RWPE1 (cell line): ENCODE measurements at regions not wholly inside any gene's neighbourhood (a gene's known extent, or its start where the extent isn't known, plus 50 kb on each side); places are given as distances from the start of the nearest gene placed in this dataset.
A peak's percentile ranks its signal among the peaks of the same experiment; 100 is the strongest.

Experiments used
- CTCF ChIA-PET: fragments of 350-600 bp; sonication (Branson Sonifier 250); formaldehyde crosslinking; extraction: SDS; loops from one replicate; lab custom pipeline; 2021; lab: Yijun Ruan, JAX
- POLR2A ChIA-PET: fragments of 400-600 bp; formaldehyde crosslinking; extraction: SDS; loops from one replicate; lab custom pipeline; 2020; ENCODE audit warnings: antibody characterized with exemption; ENCODE audit not compliant: low non-redundant PET; lab: Yijun Ruan, JAX
- DNase-seq: peaks from one replicate; pipeline ENCODE4 v3.0.0; 2012; ENCODE audit warnings: low spot score
- H3K27ac ChIP-seq: fragments of 450-650 bp; 2 replicates; pipeline ENCODE4 v1.5.1; 2017
- TF ChIP-seq, protein P1 (sequence below): fragments of 450-650 bp; conservative IDR thresholded peaks from 2 replicates; pipeline ENCODE4 v1.5.1; 2017; ENCODE audit warnings: low read depth, mild to moderate bottlenecking

DNA sequence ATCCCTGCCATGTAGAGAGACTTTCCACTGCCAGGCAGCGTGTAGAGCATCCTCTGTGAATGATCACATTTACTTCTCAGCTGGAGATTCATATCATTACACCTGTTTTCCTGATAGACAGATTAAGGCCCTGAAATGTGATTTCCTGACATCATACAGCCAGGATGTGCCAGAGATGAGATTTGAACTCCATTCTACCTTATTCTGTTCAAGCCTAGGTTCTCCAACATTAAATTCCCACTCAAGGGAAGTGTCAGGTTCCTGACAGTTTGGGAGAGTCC is 482.1 kb downstream of the RPS24 start:
- CTCF ChIA-PET, result no interaction called here
- DNase-seq, result no peak
- TF ChIP-seq, protein P1, sequence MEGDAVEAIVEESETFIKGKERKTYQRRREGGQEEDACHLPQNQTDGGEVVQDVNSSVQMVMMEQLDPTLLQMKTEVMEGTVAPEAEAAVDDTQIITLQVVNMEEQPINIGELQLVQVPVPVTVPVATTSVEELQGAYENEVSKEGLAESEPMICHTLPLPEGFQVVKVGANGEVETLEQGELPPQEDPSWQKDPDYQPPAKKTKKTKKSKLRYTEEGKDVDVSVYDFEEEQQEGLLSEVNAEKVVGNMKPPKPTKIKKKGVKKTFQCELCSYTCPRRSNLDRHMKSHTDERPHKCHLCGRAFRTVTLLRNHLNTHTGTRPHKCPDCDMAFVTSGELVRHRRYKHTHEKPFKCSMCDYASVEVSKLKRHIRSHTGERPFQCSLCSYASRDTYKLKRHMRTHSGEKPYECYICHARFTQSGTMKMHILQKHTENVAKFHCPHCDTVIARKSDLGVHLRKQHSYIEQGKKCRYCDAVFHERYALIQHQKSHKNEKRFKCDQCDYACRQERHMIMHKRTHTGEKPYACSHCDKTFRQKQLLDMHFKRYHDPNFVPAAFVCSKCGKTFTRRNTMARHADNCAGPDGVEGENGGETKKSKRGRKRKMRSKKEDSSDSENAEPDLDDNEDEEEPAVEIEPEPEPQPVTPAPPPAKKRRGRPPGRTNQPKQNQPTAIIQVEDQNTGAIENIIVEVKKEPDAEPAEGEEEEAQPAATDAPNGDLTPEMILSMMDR, result no peak
- POLR2A ChIA-PET, result no interaction called here
- H3K27ac ChIP-seq, result no peak overlapping the region

- POLR2A ChIA-PET, result no interaction called here
- TF ChIP-seq, protein P1, result no peak
- no peak for DNase-seq
- CTCF ChIA-PET, result no interaction called here
- no peak overlapping the region for H3K27ac ChIP-seq
These were observed 482.6 kb downstream of the RPS24 start for GRCh38 chr10:78516236-78516635.

DNA sequence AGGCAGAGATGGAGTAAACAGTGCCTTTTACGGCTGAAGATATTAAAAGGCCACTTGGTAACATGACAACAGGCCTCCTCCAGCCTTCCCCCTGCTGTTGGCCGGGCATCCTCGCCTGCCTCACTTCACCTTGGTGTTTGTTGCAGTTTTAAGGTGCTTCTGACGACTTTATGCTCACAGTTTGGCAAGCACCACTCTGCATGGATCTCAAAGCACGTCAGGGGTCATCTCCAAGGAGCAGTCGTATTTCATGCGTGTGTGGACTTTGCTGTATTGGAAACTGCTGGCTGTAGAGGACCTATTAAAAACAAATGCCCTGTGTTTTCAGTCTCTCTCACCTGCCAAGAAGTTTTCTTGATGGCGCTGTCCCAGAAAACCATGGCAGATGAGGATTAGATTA is 483.1 kb downstream of the RPS24 start:
- ChIA-PET POLR2A (no interaction called here), CTCF (no interaction called here)
- DNase-seq, result no peak
- no peak overlapping the region for H3K27ac ChIP-seq
- TF ChIP-seq, protein P1, result no peak

- CTCF ChIA-PET, result no interaction called here
- TF ChIP-seq, protein P1, result no peak
- POLR2A ChIA-PET, result no interaction called here
- H3K27ac ChIP-seq, result no peak overlapping the region
- DNase-seq, result no peak
These were observed 484.6 kb downstream of the RPS24 start for GRCh38 chr10:78518224-78518623.

DNA sequence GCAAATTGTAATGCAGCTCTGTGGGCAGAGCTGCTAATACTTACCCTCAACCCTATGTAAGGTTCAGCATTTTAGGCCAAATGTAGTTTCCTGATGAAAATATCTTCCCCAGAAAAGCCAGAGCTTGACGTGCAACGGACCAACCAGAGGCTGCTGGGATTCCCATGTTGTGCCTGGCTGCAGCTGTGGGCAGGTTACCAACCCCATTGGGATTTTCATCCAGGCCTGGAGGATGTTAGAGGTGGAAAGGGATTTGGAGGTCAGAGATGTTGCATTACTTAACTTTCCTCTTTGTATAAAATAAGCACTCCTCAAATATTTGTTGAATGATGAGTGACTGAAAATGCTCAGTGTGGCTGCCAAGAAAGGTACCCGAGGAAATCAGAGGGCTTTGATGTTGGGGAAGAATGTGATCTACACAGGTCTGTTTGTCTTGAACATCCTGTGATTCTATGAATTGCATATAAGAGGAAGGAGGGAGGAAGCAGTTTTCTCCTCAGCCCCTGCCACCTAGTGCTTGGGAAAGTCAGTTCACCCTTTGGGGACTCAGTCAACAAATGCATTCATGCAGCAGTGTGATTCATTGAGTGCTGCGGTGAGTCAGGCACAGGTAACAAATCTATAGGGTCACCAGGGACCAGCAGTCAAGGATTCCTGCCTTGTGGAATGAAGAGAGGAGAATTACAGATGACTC is 487.2 kb downstream of the RPS24 start:
- ChIA-PET POLR2A (no interaction called here), CTCF (interaction anchor here (0.5 to 0.9 kb wide), 8 partner anchors 9 to 861 kb away, joined by 3 to 4 read pairs (median 3); no protein-coding TSS in a partner anchor)
- TF ChIP-seq, protein P1, result no peak
- H3K27ac ChIP-seq, result no peak overlapping the region
- peak; percentile 80 for DNase-seq

GRCh38 chr10:78523453-78523852 is 489.8 kb downstream of the RPS24 start:
- ChIA-PET POLR2A (no interaction called here), CTCF (interaction anchor here (1.2 kb wide), 1 partner anchor 10 kb away, joined by 3 read pairs; no protein-coding TSS in a partner anchor)
- TF ChIP-seq, protein P1, result no peak
- DNase-seq, result no peak
- H3K27ac ChIP-seq, result no peak overlapping the region
